ENCODE measurements at regions not wholly inside any gene's neighbourhood (a gene's known extent, or its start where the extent isn't known, plus 50 kb on each side); places are given as distances from the start of the nearest gene placed in this dataset.

- Histone ChIP-seq H4K20me1 (ENCODE audit: low read depth, low read length) (no peaks in the 10 kb centered on the region), H3K9me3 (ENCODE audit: insufficient read depth, low read length) (no peaks in the 10 kb centered on the region), H3K9ac (ENCODE audit: low read length) (no peak overlapping the region), H3K4me3 (ENCODE audit: insufficient read depth, low read length, poor library complexity, severe bottlenecking) (no peak overlapping the region), H3K4me2 (ENCODE audit: low read depth, low read length, poor library complexity, severe bottlenecking) (no peak overlapping the region), H3K27me3 (ENCODE audit: low read length) (no peaks in the 10 kb centered on the region), H2AFZ (ENCODE audit: low read depth, low read length, severe bottlenecking) (no peak overlapping the region), H3K9me2 (replicated peaks; ENCODE audit: insufficient read depth, low read length) (no peaks in the 10 kb centered on the region), H3K36me3 (ENCODE audit: low read length) (no peaks in the 10 kb centered on the region), H3K79me2 (ENCODE audit: insufficient read depth, low read length) (no peaks in the 10 kb centered on the region), H3K27ac (ENCODE audit: low read depth, low read length) (no peak overlapping the region), H3F3A (ENCODE audit: insufficient read depth) (no peaks in the 10 kb centered on the region)
- no peak for TF ChIP-seq CTCF (IDR thresholded peaks at IDR 0.05; ENCODE audit: insufficient read depth, low read length, poor library complexity, severe bottlenecking)
- TF ChIP-seq EZH2phosphoT487 (conservative IDR thresholded peaks at IDR 0.05; ENCODE audit: low read length), result no peak
These were observed 559.0 kb upstream of the DAB1 start for GRCh38 chr1:57982852-57983251.

GRCh38 chr1:57976216-57976615 is 552.4 kb upstream of the DAB1 start:
- no peaks in the 10 kb centered on the region for H4K20me1 ChIP-seq (ENCODE audit: low read depth, low read length)
- no peak for TF ChIP-seq EZH2phosphoT487 (conservative IDR thresholded peaks at IDR 0.05; ENCODE audit: low read length)
- no peak for TF ChIP-seq CTCF (IDR thresholded peaks at IDR 0.05; ENCODE audit: insufficient read depth, low read length, poor library complexity, severe bottlenecking)
- H3K4me3 ChIP-seq (ENCODE audit: insufficient read depth, low read length, poor library complexity, severe bottlenecking), result no peak overlapping the region
- H3K36me3 ChIP-seq (ENCODE audit: low read length), result no peaks in the 10 kb centered on the region
- H3K27me3 ChIP-seq (ENCODE audit: low read length), result no peaks in the 10 kb centered on the region
- no peak overlapping the region for H3K4me2 ChIP-seq (ENCODE audit: low read depth, low read length, poor library complexity, severe bottlenecking)
- no peaks in the 10 kb centered on the region for H3K9me3 ChIP-seq (ENCODE audit: insufficient read depth, low read length)
- no peak overlapping the region for H2AFZ ChIP-seq (ENCODE audit: low read depth, low read length, severe bottlenecking)
- H3K9me2 ChIP-seq (replicated peaks; ENCODE audit: insufficient read depth, low read length), result no peaks in the 10 kb centered on the region
- H3K27ac ChIP-seq (ENCODE audit: low read depth, low read length), result no peak overlapping the region
- H3K79me2 ChIP-seq (ENCODE audit: insufficient read depth, low read length), result no peaks in the 10 kb centered on the region
- H3F3A ChIP-seq (ENCODE audit: insufficient read depth), result no peaks in the 10 kb centered on the region
- H3K9ac ChIP-seq (ENCODE audit: low read length), result no peak overlapping the region

DNA sequence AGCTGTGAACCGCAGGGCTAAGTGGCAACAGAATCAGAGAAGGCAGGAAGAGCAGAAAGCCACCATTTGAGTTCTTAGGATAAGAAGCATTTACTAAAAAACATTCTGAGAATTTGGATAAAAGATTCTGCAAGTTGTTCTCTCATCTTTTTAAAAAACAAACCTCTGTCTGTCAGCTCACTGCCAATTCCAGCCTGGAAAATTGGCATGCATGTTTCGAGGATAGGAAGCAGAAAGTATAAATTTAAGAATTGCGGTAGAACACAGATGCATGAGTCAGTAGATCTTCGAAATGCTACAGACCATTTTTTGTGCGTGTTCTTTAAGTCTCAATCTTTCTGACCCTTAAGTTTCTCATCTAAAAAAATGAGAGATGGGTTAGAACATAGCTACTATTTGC is 544.5 kb upstream of the DAB1 start:
- Histone ChIP-seq H3K4me2 (ENCODE audit: low read depth, low read length, poor library complexity, severe bottlenecking) (no peak overlapping the region), H3K9me2 (replicated peaks; ENCODE audit: insufficient read depth, low read length) (no peaks in the 10 kb centered on the region), H3K9me3 (ENCODE audit: insufficient read depth, low read length) (no peaks in the 10 kb centered on the region), H2AFZ (ENCODE audit: low read depth, low read length, severe bottlenecking) (no peak overlapping the region), H3K9ac (ENCODE audit: low read length) (no peak overlapping the region), H4K20me1 (ENCODE audit: low read depth, low read length) (no peaks in the 10 kb centered on the region), H3K36me3 (ENCODE audit: low read length) (no peaks in the 10 kb centered on the region), H3K4me3 (ENCODE audit: insufficient read depth, low read length, poor library complexity, severe bottlenecking) (no peak overlapping the region), H3K27ac (ENCODE audit: low read depth, low read length) (no peak overlapping the region), H3F3A (ENCODE audit: insufficient read depth) (no peaks in the 10 kb centered on the region), H3K27me3 (ENCODE audit: low read length) (no peaks in the 10 kb centered on the region), H3K79me2 (ENCODE audit: insufficient read depth, low read length) (no peaks in the 10 kb centered on the region)
- TF ChIP-seq CTCF (IDR thresholded peaks at IDR 0.05; ENCODE audit: insufficient read depth, low read length, poor library complexity, severe bottlenecking), result no peak
- no peak for TF ChIP-seq EZH2phosphoT487 (conservative IDR thresholded peaks at IDR 0.05; ENCODE audit: low read length)
